Endometrium (tissue), 2 donors: ENCODE measurements at regions not wholly inside any gene's neighbourhood (a gene's known extent, or its start where the extent isn't known, plus 50 kb on each side); places are given as distances from the start of the nearest gene placed in this dataset.
A peak's percentile ranks its signal among the peaks of the same experiment; 100 is the strongest.
"Not testable (repeated sequence)": the region's sequence is repeated elsewhere in the genome, so short reads cannot be mapped to it uniquely, and the experiment has no call there.

Experiments
- FAIRE-seq: peaks from 2 replicates; lab custom pipeline; 2012; peaks lifted over from hg19 to GRCh38; lab: Jason Lieb, UNC
- donor health status: control.
- donor health status: control.

DNA sequence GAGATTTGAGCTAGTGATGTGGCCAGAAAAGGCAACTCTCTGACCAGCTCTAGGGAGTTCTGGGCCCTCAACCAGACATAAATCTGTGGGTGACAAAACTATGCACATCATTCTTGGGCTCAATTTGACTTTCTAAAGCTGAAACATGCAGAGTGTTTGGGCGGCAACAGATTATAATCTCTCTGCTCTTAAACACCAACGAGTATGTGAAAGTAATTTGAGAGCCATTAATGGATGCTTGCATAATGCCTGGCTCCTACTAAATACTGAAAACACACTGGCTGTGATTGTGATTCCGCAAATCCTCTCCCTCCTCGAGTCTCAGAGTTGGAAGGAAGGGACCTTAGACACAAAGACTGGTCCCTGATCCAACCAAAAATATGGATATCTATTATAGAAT, 186.7 kb downstream of the UACA start:
- FAIRE-seq = no peak

DNA sequence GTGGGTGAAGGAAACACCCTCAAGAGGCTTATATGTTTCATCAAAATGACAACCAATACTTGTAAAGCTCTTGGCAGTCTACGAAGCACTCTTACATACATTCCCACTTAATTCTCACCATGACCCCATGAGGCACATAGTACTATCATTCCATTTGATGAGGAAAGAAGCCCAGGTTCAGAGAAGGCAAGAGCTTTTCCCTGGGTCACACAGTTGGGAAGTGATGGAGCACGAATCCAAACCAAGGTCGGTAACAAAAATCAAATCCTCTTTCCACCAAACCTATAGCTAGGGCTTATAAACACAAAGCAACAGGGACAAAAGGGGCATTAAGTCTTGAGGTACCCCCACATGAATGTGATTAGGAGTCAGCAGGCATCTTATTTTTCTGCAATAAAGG, 187.1 kb downstream of the UACA start:
- no peak for FAIRE-seq

DNA sequence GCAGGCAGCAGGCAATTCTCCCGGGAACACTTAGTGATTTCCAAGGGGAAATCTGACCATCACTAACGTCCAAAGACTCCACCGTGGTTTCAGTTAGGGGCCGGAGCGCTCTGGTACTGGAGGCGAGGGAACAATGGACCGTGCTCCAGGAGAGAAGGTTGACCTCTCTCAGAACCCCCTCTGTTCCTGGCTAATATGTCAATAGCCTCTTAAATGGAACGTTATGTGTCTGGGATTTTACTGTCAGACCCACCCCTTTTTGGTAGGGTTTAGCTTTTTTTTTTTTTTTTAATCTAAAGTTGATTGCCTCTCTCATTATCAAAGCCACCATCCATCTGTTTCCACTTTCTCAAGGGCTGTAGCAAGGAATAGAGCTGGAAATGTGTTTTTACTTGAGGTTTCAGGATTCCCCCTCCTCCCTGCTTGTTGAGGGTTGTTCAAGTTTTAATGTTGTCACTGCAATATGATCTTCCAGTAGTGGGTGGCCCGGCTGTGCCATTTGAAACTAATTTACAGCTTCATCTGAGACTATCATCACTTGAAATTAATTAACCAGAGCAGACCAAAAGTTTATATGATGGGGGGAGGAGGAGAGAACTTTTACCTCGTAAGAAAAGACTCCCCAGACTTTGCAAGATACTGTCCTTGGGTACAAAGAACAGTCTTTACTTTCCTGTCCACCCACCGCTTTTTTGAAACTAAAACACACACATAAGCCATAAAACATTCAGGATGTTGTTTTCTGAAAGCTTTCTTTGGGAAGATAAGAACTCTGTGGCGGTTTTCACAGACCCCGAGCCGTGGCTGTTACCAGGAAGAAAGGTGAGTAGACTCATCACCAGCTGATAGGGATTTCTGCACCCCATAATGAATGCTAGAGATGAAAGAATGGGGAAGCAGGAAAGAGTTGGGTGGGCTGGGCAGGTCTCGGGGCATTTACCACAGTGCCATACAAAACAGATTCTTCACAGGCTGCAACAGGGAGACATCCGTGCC, 187.8 kb downstream of the UACA start:
- peak; percentile 92 for FAIRE-seq

DNA sequence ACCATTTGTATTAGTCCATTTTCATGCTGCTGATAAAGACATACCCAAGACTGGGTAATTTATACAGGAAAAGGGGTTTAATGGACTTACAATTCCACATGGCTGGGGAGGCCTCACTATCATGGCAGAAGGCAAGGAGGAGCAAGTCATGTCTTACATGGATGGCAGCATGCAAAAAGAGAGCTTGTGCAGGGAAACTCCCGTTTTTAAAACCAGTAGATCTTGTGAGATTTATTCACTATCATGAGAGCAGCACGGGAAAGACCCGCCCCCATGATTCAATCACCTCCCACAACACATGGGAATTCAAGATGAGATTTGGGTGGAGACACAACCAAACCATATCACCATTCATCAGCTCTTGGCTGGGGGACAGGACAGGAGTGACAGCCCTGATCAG, 189.0 kb downstream of the UACA start:
- not testable (repeated sequence) for FAIRE-seq

DNA sequence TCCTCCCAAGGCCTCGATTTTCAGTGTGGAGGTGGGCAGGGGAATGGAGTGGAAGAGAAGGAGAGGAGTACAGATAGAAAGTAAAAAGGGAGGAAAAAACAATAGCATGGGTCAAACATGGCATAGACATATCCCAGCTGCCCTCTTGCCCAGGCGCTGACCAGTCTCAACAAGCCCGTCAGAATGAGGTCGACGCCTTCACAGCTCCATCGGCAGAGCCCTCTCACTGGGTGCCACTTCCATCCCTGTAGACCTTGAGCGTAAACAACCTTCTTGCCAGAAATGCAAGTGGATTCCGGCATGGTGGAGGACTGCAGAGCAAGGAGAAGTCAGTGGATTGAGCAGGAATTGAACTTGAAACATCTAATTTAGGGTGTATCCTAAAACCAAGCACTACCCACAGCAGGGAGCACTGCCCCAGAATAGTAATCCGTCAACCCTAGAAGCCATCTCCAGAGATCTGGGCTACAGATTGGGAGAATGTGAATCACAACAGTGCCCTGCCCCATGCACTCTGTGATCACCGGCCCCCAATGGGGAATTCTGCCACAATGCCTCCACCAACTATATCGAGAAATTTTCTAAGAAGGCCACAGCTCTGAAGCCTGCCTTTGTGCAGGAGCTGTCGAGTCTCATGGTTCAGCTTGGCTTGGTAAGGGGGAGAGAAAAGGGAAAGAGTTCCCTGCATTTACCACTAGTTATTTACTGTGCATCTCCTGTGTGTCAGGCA, 190.1 kb downstream of the UACA start:
- FAIRE-seq = no peak

DNA sequence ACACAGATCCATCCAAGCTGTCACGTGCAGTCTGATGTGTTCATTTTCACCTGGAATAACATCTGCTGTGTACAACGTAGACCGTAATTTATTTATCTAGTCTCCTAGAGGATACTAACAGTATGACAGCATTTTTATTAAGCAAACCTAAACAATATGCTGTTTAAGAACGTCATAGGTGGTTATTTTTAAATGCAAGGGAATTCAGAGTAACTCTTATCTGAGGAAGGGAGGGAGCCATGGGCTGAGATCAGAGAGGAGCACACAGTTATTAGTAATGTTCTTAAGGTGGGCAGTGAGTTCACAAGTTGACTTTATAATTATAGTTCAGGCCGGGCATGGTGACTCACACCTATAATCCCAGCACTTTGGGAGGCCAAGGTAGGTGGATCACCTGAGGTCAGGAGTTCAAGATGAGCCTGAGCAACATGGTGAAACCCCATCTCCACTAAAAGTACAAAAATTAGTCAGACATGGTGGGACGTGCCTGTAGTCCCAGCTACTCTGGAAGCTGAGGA, 193.6 kb downstream of the UACA start:
- no peak for FAIRE-seq

DNA sequence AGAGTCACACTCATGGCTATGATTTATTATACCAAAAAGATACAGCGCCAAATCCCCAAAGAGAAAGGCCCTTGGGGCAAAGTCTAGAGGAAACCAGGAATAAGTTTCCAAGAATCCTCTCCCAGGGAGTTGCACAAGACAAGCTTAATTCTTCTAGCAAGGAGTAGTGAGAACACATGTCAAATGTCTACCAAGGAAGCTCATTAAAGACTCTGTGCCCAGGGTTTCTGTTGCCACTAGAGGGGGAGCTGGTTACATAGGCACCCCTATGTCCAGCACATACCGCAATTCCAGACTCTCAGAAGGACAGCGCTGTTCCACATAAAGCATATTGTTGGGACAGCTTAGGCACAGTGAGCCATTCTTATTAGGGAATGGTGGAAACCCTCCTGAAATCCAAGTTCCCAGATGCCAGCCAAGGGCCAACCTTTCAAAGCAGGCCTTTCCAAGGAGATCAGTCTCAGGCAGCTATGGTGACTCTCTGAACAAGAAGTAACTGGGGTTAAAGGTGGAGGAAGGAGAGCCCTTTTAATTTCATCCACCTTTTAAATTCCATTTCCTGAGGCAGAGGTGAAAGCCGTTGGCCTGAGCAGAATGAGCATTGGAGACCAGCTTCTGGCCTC, 194.2 kb downstream of the UACA start:
- FAIRE-seq = no peak

DNA sequence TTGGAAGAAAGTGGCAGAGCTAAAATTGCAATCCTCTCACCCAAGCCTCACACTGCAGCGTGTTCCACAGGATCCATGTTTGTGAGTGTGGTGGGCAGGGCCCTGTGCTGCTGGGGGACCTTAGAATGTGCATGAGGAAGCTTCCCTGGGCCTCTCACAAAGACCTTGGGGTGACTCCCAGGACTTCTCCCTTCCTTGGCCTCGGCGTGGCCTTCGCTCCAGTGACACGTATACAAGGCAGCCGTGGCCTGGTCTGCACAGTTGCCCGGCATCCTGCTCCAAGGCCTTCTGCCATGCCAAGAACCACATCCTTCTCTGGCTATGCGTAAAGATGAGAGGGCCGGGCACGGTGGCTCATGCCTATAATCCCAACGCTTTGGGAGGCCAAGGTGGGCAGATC, 196.4 kb downstream of the UACA start:
- FAIRE-seq = no peak

DNA sequence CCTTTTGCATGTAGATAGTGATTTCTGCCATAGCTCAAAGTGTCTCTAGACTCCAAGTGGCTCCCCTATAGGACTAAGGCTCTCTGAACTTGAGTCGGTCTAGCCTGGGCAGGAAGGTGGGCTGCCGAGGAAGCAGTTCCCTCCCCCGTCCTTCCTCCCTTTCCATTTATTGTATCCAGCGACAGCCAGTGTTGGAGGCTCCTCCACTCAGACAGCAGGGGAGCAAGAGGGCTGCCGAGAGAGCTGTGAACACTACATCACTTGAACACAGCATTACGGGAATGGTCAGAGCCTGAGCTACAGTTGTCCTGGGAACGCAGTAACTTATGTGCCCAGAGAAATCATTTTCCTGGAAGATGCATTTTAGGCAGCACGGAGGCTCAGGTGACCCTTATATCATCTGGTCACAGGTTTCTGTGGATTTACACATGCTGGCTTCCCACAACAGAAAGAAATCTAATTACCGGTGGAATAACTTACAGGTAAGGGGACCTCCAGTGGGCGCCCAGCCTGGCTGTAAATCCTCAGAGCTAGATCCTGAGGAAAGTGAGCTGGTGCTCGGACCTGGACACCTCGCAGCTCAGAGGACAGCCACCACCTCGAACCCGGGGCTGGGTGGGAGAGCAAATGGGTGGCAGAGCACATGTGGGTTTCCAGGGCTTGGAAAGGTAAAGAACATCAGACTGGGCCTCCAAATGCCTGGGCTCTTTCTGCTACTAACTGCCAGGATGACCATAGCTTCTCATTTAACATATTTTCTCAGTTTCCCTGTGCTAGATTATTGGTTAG, 197.1 kb downstream of the UACA start:
- FAIRE-seq = no peak

DNA sequence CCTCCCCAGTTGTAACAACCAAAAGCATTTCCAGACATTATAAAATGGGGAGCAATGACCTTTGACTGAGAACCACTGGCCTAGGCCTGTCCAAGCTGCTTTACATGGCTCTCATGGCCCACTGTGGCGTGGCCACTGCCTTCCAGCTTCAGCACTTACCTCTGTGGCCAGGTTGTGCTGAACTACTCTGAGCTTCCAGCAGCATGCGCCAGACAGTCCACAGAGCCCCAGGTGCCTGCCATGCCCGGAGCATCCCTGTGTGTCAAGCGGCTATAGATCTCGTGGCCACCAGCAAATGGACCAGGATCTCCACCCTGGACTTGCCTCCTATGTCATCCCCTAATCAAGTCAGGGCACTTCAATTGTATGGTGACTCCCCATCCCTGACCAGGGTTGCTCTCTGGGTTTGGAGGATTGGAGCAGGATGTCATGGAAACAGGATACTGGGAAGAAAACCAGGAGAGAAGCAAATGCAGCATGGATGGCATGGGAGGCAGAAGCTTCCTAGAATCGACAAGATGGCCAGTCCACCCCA, 199.7 kb downstream of the UACA start:
- FAIRE-seq = no peak

DNA sequence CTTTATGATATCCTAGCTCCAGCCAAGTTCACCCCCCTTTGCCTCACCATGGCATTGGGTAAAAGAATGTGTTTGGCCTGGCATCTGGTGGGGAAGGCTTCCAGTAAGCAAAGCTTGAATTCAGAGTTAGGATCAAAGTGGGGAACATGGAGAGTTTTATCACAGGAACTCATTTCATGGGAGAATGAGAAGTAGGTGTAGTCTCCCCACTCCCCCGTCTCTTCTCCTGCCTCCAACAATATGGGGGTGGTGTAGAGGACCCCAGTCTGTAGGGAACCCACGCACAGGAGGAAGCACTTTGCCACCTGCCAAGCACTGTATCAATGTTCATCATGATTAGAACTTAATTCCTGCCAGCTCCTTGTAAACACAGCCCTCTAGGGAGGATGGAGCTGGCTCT, 200.5 kb downstream of the UACA start:
- no peak for FAIRE-seq

DNA sequence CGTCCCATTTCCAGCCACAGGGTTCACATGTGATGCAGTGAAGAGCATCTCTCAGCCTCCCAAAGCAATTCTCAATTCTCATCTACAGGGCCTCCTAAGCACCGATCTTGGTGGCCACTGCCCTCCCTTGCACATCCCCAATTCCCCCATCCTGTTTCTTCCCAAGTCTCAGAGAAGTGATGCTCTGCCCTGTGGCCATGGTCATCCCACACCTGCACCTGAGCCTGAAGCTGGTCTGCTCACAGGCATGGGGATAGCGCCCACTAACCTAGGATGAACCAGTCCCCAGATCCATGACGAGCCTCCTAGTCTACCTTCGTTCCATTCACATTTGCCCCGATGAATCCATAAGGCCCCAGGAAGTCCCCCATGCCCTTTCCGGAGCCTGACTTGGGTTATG, 201.5 kb downstream of the UACA start:
- FAIRE-seq = no peak

DNA sequence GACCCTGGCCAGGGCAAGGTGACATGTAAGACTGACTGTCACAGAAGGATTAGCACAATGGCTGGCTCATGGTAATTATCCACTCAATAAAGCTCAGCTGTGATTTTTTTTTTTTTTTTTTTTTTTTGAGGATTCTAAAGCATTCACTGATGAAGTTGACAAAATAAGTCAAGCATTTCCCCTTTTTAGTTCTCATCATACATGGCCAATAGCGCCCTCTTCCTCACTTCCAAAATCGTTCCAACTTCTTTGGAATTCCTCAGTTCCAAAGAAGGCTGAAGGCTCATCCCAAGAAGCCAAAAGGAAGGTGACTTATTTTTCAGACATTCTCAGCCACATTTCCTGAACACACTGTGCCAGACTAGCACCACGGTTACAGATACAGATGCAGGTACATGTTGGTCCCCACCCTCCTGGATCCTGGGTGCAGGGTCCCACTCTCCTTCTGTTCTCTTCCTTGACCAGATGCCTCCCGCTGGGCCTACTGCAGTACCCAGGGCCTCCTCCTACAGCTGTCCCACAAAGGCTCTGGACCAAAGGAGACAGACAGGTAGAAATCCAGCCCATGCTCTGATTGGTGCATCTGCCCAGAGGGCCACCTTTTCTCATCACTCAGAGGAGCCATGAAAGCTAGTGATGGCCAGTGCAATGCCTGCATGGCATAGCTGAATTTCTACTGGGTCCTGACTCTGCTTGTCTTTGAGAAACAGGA, 202.6 kb downstream of the UACA start:
- no peak for FAIRE-seq

DNA sequence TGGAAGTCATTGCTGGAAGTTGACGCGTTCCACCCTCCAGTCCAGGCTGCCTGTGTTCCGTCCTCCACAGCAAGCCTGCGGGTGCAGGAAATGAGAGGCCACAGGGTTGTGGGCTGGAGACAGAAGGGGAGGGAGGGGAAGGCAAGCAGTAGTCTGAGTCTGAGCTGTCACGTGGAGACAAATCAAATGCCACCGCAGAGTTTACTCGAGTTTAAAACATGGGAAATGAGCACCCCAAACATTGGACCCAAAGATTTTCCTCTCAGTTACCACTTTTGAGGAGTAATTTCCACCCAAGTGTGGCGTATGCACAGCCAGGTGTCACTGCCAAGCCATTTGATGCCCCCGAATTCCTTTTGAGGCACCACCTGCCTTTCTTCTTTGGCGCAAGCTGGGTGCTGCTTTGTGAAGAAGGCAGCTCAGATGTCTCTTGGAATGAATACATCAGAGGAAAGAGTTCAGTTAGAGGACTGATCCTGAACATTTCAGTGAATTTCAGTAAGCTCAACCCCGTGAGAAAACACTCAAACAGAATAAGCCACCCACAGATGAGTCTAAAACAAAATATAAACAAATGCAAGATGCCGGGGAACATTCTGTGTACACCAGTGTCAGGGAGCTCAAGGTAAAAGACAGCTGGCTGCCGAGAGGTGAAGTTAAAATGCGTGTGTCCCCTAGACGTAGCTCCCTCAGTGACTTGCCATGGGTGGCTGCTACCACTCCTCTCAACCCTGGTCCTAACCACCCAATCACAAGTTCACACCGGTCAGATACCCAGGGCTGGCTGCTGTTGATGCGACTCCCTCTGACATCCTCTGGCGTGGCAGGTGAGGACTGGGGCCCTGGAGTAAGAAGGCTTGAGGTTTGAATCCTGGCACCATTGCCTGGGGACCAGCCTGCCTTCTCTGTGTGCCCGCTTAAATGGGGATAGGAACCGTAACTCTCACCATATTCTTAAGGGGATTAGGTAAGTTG, 203.8 kb downstream of the UACA start:
- no peak for FAIRE-seq

DNA sequence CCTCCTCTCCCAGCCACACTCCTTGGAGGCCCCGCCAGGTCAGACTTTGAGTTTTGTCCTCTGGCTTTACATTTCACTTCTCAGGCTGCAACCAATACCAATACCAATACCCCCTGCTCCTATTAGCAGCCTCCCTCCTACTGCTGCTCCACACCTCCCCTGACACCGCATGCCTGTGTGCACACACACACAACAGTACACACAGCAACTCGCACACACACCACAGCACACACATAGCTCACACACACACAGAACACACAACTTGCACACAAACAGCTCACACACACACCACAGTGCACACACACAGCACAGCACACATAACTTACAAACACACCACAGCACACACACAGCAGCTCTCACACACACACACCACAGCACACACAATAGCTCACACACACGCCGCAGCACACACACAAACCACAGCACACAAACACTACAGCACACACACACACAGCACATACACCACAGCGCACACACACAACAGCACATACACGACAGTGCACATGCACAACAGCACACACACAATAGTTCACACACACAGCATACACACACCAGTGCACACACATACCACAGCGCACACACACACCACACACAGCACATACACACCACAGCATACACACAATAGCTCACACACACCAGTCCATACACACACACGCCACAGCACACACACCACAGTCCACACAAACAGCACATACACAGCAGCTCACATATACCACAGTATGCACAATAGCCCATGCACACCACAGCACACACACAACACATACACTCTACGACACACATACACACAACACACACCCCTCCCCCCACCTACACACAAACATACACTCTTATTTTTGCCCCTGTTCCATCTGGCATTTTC, 204.7 kb downstream of the UACA start:
- FAIRE-seq = no peak

DNA sequence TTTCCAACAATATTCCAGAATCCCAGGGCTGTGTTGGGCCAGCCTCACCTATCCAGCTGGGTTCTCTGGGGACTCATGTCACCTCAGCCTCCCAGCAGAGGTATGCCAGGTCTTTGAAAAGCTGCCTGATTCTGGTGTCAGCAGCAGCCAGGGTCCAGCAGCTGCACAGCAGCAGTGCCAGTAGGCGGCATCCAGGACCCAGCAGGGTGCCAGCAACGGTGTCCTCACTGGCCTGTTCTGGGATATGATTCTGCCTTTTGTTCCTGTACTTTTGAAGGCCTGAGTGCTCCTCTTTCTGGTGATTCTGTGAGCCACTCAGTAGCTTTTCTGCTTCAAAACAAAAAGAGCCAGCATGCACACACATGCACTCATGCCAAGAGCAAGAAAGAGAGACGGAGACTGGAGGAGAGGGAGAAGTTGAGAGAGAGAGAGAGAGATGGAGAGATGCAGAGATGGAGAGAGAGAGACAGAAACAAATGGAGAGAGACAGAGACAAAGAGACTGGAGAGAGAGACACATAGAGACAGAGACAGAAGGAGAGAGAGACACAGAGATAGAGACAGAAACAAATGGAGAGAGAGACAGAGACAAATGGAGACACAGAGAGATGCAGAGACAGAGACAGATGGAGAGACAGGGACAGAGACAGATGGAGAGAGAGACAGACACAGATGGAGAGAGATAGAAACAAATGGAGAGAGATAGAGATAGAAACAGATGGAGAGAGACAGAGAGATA, 205.7 kb downstream of the UACA start:
- no peak for FAIRE-seq

DNA sequence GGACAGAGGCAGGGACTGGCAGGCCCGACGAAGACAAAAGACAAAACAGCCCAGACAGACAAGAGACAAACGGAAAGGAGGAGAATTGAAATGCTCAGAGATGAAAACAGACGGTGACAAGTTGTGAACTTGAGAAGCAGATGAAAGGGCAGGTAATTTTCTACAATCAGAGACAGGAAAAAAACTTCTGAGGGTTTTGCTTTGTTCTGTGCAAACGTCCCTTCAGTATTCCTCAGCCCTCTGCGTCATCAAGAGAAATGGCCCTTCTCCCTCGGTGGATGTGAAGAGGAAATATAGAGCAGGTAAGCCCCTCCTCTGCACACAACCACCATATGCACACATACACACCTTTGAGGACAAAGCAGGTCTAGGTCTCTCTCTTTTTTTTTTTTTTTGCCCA, 206.6 kb downstream of the UACA start:
- no peak for FAIRE-seq

DNA sequence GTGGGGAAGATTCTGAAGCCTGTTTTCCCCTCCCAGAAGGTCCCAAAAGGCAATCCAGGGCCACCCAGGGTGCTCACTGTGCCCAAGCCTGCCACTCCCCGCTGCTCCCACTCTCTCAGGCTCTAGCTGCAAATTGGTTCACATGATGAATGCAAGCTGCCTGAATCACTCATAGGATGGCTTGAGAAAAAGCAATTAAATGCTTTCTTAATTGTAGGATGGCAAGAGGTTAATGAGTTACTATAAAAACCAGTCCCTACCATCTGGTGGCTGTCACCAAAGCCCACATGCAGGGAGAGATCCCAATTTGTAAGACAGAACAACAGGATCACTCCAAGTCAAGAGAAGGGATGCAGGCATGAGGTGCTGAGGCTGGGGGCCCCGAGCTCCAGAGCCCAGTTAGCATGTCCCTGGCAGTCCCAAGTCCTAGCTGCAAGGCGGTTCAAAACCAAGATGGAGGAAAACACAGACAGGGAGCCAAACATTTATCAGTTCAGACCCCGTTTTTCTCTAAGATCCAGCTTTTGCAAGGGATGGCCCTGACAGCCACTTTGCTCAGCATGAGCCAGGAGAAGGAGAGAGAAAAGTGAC, 207.1 kb downstream of the UACA start:
- no peak for FAIRE-seq
